GM20431 (cell line): ENCODE measurements at regions not wholly inside any gene's neighbourhood (a gene's known extent, or its start where the extent isn't known, plus 50 kb on each side); places are given as distances from the start of the nearest gene placed in this dataset.
"Not testable (repeated sequence)": the region's sequence is repeated elsewhere in the genome, so short reads cannot be mapped to it uniquely, and the experiment has no call there.

Experiments used
- in situ Hi-C: fragments of 300-500 bp; cut with MseI, MboI; formaldehyde crosslinking; loops from one replicate; pipeline ENCODE4 v1.15.0; 2020; ENCODE audit warnings: low sequenced_read_pairs; ENCODE audit not compliant: unreplicated experiment

DNA sequence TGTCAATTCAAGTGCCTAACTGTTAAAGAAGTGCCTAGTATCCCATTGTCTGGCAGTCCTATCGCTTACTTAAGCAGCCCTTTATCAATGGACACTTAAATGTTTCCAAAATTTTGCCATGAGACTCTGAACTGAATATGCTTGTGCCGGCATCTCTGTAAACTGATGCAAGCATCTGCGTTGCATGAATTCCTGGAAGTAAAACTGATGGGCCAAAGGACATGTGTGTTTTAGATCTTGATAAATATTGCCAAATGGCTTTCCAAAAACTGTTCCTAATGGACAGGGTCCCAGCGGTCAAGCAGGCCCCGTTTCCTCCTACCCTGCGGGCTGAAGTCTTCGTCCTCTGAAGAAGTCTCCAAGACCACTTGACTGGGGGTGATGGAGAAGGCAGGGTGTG, 121.3 kb upstream of the ZNF516 start:
- in situ Hi-C loops: no loop called here

DNA sequence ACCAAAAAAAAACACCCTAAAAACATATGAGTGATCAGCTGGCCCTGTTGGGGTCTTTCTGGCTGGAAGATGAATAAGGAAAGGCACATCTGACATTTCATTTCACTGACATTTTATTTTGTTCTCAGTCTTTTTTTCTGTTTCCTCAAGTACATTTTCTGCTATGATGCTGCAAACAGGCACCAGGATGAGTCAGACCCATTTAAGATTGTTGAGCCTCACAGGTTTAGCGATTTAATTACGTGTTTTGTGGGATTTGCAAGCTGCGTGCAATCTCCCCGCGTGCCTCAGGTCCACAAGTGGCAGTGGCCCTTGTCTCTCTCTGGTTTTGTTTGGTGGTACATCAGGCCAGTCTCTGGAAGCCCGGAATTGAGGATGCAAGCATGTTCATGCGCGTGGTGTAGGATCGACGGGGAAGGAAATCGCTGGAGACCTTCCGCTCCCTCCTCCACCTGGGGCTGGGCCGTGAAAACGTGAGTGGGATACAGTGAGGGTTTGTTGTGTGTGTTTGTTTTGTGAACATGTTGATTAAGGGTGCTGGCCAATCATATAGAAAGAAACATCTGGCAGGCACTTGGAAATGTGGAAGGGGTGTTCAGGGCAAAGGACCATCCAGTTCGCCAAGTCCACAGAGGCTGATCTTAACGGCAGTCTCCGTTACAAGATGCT, 120.2 kb upstream of the ZNF516 start:
- in situ Hi-C loops: no loop called here

DNA sequence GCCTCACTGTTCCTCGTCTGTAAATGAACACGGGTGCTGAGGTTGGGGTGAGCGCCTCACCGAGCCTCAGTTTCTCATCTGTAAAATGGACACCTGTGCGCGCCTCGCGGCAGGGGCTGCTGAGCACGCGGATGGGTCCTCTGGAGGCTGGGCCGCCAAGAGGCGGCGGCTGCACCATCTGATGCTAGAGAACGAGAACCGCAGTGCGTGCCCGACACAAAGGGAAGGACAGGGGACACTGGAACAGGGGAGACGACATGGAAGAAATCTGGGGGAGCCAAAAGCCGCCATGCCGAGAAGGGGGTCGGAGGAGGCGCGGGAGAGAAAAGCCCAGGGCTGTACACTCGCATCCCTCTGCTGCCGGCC, 118.7 kb upstream of the ZNF516 start:
- in situ Hi-C loops: no loop called here

DNA sequence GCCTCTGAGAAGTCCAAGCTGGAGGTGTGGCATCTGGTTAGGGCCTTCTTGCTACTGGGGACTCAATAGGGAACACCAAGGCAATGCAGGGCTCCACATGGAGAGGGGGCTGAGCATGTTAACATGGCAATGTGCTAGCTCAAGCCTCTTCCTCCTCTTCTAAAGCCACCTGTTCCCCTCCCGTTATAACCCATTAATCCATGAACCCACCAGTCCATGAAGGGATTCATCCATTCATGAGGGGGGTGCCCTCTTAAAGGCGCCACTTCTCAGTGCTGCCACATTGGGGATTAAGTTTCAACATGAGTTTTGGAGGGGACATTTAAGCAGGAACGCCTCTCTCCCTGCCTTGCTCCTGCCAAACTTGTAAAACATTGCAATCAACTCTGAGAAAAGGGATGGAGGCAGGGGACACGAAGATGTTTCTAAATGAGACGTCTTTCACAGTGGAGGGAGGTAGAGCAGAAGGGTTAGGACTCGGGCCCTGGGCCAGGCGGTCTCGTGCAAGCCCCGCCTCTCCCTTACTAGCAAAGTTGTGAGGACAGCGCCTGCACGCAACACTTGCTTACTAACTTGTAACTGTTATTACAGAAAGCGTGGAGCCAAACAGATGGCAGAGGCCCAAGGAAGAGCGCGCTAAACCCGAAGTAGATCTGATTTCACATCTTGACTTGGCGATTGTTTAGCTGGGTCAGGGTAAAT, 118.2 kb upstream of the ZNF516 start:
- in situ Hi-C loops: no loop called here

DNA sequence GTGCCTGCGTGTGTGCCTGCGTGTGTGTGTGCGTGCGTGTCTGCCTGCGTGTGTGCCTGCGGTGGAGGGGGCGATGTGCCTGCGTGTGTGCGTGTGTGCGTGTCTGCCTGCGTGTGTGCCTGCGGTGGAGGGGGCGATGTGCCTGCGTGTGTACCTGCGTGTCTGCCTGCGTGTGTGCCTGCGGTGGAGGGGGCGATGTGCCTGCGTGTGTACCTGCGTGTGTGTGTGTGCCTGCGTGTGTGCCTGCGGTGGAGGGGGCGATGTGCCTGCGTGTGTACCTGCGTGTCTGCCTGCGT, 116.7 kb upstream of the ZNF516 start:
- in situ Hi-C loops: not testable (repeated sequence)

DNA sequence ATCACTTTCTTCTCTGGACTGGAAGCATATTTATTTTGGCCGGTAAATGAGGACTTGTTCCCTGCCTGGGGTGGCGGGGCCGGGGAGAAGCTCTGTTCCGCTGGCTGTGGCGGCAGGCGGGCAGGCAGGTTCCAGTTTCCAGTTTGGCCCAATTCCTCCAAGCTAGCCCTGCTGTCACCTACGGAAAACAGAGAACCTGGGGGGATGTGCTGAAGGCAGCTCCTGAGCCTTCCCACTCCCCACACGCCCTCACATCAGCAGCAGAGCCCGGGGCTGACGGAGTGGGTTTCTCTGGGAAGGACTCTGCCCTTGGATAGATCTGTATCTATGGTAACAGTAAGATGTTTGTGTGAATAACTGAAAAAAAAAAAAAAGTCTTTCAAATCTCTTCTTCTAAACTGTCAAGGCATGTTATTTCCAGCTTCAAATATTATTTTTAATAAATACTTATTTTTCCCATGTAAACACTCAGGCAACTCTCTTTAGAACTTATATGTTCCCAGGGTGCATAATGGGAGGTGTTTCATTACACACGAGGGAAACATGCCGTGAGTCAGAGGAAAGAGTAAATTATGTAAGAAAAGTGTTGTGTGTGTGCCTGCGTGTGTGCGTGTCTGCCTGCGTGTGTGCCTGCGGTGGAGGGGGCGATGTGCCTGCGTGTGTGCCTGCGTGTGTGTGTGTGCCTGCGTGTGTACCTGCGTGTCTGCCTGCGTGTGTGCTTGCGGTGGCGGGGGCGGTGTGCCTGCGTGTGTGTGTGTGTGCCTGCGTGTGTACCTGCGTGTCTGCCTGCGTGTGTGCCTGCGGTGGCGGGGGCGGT, 116.1 kb upstream of the ZNF516 start:
- in situ Hi-C loops: no loop called here

DNA sequence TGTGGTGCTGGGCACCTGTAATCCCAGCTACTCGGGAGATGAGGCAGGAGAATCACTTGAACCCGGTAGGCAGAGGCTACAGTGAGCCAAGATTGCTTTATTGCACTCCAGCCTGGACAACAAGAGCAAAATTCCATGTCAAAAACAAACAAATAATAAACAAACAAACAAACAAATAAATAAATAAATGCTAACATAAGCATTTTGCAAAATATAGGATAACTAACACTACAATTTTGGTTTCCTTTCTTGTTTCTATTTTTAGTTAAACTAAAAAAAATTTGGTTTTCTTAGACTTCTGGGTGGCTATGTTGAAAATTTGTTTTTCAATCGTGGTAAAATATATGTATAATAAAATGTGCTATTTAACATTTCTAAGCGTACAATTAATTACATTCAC, 115.0 kb upstream of the ZNF516 start:
- in situ Hi-C loops: no loop called here

DNA sequence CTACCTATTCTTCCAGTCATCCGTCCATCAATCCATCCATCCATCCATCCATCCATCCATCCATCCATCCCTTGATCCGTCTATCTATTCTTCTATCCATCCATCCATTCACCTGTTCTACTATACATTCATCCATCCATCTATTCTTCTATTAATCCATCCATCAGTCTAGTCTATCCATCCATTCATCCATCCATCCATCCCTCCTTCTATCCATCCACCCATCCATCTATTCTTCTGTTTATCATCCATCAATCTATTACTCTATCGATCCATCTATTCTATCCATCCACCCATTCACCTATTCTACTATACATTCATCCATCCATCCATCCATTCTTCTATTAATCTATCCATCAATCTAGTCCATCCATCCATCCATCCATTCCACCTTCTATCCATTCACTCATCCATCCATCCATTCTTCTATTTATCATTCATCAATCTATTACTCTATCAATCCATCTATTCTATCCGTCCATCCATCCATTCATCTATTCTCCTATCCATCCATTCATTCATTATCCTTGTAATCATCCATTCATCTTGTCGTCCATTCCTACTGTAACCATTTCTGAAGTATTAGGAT, 110.4 kb upstream of the ZNF516 start:
- in situ Hi-C loops: no loop called here

DNA sequence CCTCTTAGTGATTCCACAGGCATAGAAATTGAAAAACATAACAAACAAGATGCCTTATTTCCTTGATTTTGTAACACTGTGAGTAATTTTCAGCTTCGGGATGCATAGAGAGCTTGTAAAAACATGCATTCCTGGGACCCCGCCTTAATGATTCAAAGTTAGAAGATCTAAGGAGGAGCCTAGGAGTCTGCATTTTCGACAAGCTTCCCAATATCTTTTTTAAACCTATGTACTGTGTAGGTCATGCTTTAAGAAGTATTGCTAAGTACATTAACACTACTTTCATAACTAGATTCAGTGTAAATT, 109.8 kb upstream of the ZNF516 start:
- in situ Hi-C loops: no loop called here

DNA sequence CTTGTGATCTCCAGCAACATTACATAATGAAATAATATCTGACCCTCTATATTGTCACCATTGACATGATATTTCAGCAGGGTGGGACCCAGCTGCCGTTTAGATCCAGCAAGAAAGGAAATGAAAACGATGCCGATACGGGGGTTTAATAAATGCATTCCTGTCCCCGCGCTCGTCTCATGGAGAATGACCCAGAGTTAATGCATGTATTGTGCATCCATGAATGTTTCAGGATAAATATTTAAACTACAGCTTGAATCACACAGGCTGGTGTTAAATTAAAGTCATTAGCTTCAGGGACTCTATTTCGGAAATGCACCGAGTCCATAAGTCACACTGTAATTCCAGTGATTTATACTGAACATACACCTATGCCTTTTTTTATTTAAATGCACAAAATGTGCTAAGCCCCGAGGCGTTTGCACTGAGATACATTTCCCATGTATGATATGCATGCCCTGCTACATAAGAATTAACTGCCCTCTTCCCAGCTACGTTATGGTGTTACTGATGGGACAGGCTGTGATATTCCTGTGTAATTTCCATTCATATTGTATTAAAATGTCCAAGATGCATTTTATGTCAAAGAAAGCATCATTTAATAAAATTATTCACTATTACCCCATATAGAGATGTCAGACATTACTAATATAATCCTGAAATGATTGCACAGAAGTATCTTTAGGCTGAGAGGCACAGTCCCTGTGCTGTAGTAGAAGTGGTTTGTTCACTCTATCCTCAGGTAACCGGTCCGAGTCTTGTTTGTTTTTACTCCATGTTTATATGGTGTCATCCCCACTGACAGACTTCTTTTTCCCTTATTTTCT, 109.3 kb upstream of the ZNF516 start:
- in situ Hi-C loops: no loop called here

DNA sequence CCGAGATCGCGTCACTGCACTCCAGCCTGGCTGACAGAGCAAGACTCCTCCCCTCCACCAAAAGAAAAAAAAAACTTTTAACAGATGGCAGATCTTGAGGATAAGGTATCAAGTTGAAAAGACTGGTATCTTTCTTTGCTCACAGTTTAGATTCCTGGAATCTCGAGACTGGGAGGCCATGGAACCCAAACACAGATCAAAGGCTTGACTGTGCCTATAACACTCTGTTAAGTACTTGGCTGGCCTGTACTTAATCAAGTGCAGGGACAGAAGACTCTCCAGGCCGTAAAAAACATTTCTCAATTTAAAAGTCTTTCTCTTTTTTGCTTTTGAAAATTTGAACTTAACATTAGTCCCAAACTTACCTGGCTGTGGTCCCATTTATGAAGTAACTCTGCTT, 107.1 kb upstream of the ZNF516 start:
- in situ Hi-C loops: no loop called here

DNA sequence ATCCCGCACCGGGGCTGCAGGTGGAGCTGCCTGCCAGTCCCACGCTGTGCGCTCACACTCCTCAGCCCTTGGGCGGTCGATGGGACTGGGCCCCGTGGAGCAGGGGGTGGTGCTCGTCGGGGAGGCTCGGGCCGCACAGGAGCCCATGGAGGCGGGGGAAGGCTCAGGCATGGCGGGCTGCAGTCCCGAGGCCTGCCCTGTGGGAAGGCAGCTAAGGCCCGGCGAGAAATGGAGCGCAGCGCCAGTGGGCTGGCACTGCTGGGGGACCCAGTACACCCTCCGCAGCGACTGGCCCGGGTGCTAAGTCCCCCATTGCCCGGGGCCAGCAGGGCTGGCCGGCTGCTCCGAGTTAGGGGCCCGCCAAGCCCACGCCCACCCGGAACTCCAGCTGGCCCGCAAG, 105.0 kb upstream of the ZNF516 start:
- in situ Hi-C loops: not testable (repeated sequence)

DNA sequence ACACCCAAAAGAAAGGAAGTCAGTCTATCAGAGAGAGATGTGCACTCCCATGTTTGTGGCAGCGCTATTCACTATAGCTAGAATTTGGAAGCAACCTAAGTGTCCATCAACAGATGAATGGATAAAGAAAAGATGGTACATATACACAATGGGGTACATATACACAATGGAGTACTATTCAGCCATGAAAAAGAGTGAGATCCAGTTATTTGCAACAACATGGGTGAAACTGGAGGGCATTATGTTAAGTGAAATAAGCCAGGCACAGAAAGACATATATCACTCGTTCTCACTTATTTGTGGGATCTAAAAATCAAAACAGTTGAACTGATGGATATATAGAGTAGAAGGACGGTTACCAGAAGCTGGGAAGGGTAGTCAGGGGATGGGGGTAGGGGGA, 99.9 kb upstream of the ZNF516 start:
- in situ Hi-C loops: no loop called here

DNA sequence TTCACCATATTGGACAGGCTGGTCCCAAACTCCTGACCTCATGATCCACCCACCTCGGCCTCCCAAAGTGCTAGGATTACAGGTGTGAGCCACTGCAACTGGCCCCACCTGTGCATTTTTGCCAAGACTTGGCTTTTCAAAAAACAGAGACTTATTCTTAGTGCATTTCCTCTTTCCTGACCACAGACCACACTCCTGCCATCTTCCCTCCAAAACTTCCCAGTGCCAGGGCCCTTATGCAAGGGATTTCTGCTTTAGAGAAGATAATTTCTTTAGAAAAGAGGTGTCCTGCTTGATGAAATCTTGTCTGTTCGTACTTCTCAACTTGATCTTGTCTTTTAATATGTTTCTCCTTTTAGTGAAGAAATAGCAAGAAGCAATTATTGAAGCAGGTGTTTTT, 98.8 kb upstream of the ZNF516 start:
- in situ Hi-C loops: no loop called here

DNA sequence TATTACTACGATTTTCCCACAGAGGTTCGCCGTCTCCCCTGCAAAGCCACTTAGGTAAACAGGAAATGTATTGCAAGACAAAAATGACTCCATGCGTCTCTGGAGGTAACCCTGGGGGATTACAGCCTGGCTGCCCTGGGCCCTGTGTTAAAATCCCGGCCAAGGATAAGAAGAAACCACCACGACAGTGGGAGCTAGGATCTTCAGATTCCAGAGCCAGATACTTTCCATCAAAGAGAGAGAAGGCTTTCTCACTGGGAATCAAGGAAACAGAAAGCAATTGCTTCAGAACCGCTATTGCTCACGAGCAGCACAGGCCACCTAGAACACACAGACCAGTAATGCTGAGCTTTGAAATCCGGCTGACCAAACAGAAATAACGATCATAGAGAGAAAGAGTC, 97.9 kb upstream of the ZNF516 start:
- in situ Hi-C loops: no loop called here

DNA sequence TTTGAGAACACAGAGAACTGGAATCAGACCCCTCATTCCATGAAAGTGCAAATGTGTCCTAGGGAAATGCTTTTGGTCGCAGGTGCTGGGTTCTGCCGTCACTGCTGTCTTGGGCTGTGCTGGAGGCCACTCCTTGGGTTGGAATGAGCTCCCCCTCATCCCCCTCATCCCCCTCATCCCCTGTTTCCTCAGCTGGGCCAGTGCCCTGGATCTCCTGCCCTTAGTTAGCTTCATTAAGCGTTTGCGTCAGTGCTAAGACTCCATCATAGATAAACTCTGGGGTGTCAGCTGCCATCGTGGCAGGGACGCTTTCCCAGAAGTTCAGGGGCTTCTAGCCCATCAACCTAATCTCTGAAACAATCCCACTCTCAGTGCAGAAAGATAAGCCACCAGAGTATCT, 97.1 kb upstream of the ZNF516 start:
- in situ Hi-C loops: no loop called here

DNA sequence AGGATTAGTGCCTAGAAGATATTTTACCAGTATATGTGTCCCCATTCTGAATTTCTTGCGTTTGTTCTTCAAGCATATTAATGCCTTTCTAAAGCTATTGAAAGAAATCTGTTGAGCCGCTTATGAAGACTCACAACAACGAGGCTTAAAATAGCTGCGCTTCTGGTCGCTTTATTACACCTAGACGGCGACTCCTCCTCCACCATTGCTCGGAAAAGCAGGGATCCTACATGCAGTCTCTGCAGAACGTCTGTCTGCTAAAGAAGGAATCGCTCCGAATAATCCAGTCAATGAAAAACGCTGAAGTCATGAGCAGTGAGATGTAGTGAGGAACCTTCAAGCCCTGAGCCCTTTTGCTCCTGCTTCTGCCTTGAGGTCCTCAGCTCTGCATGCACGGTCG, 94.8 kb upstream of the ZNF516 start:
- in situ Hi-C loops: no loop called here

DNA sequence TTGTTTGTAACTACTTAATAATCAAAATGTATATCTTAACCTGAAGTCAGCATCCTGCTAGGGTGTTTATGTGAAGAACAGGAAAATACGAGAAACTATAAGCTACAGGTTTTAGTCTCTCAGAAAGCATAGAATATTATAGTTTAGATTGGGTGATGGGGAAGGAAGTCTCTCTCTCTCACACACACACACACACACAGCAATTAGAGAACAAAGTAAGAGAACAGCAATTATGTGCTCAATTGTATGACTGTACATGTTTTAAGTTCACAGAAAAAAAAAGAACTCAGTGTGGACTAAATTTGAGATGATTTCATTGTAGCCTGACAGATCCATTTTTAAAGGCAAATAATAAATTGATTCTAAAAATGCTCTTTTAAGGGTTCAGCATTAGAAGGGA, 94.3 kb upstream of the ZNF516 start:
- in situ Hi-C loops: no loop called here

DNA sequence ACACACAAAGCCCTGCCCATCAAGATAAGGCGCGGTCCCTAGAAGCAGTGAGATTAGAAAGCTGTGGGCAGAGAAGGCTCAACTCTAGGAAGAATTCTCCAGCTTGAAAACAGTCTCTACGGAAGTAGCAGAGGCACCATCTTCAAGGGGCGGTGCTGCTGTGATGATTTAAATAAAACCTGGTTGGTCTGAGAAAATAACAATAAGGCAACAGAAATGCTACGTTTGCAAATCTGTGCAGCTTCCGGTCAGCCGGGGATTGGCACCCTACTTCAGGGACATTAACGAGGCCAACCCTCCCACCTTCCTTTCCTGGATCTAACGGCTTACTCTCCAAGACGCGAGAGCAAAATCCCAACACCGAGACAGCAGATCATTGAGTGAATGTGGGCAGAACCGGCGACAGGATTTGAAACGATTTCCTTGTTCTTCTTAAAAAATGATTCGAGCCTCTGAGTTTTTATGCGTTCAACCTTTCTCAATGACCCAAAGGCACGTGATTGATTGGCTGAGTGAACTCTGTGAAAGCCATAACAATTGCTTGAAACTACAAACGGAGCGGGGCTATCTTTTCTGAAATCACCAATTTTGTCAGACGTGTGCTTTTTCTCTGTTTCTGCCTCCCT, 93.7 kb upstream of the ZNF516 start:
- in situ Hi-C loops: no loop called here

DNA sequence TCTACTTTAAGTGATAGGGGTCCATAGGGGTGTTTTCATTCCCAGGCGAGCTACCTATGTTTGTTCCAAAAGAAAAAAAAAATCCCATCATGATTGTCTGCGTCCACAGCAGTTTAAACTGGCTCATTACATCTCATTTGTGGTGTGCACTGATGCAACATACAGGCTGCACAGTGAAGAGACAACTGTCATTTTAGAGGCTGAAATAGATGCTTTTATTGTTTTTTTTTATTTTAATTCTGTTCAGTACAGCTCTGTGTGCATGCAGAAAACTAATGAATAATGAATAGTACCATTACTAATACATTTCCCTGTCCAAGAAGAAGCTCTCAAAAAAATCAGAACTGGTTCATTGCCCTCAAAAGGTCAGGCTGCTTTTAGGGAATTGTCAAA, 92.8 kb upstream of the ZNF516 start:
- in situ Hi-C loops: no loop called here
